GM23248 (cell line): ENCODE measurements at regions not wholly inside any gene's neighbourhood (a gene's known extent, or its start where the extent isn't known, plus 50 kb on each side); places are given as distances from the start of the nearest gene placed in this dataset.

ENCODE experiments used
- EZH2 ChIP-seq: fragments of 200-600 bp; sonication (generic); IDR thresholded peaks from 2 replicates; pipeline ENCODE4 v1.6.1; 2018; ENCODE audit warnings: antibody characterized with exemption, mild to moderate bottlenecking; ENCODE audit not compliant: insufficient read depth, poor library complexity, severe bottlenecking
- EZH2phosphoT487 ChIP-seq: fragments of 200-600 bp; sonication (generic); IDR thresholded peaks from 2 replicates; pipeline ENCODE4 v1.6.1; 2018; ENCODE audit warnings: antibody characterized with exemption, moderate library complexity, mild to moderate bottlenecking, low read depth; ENCODE audit not compliant: insufficient read depth

GRCh38 chr9:113807173-113808061 lies 68.7 kb upstream of the ZNF618 start:
- TF ChIP-seq EZH2phosphoT487 (no peak), EZH2 (no peak)
